ENCODE measurements at regions not wholly inside any gene's neighbourhood (a gene's known extent, or its start where the extent isn't known, plus 50 kb on each side); places are given as distances from the start of the nearest gene placed in this dataset.

DNA sequence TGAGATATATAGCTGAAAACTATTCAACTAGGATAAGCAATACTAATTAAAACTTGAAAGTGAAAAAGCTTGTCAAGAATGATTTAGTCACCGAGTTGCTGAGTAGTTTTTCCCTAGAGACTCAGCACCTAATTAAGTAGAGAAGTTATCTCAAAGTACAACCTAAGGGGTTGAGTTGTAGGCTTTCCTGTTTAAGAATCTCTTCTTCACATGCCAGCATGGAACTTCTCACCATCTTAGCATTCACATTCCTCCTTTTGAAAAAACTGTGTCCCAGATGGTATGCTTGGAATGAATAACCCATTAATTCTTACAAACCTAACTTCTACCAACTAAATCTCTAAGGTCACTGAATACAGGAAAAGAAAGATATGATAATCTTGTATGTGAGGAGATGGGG, 303.3 kb upstream of the ZC3H12C start:
- no peak for TF ChIP-seq TAF1 (IDR thresholded peaks at IDR 0.05; ENCODE audit: borderline replicate concordance, low read depth, low read length)
- TF ChIP-seq, protein P1, sequence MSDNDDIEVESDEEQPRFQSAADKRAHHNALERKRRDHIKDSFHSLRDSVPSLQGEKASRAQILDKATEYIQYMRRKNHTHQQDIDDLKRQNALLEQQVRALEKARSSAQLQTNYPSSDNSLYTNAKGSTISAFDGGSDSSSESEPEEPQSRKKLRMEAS (IDR thresholded peaks at IDR 0.05; ENCODE audit: low read depth) = no peak
- TF ChIP-seq, protein P2, sequence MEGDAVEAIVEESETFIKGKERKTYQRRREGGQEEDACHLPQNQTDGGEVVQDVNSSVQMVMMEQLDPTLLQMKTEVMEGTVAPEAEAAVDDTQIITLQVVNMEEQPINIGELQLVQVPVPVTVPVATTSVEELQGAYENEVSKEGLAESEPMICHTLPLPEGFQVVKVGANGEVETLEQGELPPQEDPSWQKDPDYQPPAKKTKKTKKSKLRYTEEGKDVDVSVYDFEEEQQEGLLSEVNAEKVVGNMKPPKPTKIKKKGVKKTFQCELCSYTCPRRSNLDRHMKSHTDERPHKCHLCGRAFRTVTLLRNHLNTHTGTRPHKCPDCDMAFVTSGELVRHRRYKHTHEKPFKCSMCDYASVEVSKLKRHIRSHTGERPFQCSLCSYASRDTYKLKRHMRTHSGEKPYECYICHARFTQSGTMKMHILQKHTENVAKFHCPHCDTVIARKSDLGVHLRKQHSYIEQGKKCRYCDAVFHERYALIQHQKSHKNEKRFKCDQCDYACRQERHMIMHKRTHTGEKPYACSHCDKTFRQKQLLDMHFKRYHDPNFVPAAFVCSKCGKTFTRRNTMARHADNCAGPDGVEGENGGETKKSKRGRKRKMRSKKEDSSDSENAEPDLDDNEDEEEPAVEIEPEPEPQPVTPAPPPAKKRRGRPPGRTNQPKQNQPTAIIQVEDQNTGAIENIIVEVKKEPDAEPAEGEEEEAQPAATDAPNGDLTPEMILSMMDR (IDR thresholded peaks at IDR 0.05) = no peak
- TF ChIP-seq, protein P3, sequence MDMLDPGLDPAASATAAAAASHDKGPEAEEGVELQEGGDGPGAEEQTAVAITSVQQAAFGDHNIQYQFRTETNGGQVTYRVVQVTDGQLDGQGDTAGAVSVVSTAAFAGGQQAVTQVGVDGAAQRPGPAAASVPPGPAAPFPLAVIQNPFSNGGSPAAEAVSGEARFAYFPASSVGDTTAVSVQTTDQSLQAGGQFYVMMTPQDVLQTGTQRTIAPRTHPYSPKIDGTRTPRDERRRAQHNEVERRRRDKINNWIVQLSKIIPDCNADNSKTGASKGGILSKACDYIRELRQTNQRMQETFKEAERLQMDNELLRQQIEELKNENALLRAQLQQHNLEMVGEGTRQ (IDR thresholded peaks at IDR 0.05; ENCODE audit: borderline replicate concordance, low read depth, low read length) = no peak
- TF ChIP-seq SIN3A (IDR thresholded peaks at IDR 0.05; ENCODE audit: borderline replicate concordance, low read depth, low read length) = no peak
- TF ChIP-seq RXRA (IDR thresholded peaks at IDR 0.05; ENCODE audit: borderline replicate concordance, low read depth) = no peak
- no peak for TF ChIP-seq RAD21 (IDR thresholded peaks at IDR 0.05; ENCODE audit: low read length)

All from SK-N-SH (cell line).